Mucosa of descending colon (tissue), 3 donors: ENCODE measurements at regions not wholly inside any gene's neighbourhood (a gene's known extent, or its start where the extent isn't known, plus 50 kb on each side); places are given as distances from the start of the nearest gene placed in this dataset.

Experiments
- ATAC-seq: fragments of 200-7000 bp; cut with Tn5 transposase; one replicate; pipeline ENCODE4 v1.9.1; 2020; ENCODE audit warnings: mild to moderate bottlenecking, moderate library complexity
- DNase-seq, 3 donors: peaks; one replicate each; pipeline ENCODE4 v3.0.0-alpha.2; 2020
- H3K36me3 ChIP-seq: fragments of 200-600 bp; one replicate; pipeline ENCODE4 v1.8.0; 2021; ENCODE audit warnings: low read depth, mild to moderate bottlenecking
- H3K4me1 ChIP-seq: fragments of 200-600 bp; one replicate; pipeline ENCODE4 v1.8.0; 2021; ENCODE audit warnings: low read depth, mild to moderate bottlenecking
- H3K4me3 ChIP-seq: fragments of 200-600 bp; one replicate; pipeline ENCODE4 v1.8.0; 2021; ENCODE audit warnings: mild to moderate bottlenecking
- H3K9me3 ChIP-seq: fragments of 200-600 bp; one replicate; pipeline ENCODE4 v1.8.0; 2021; ENCODE audit warnings: mild to moderate bottlenecking
- intact Hi-C, 2 donors: fragments of 100-400 bp; cut with DNase I in 1 of 2; cut with micrococcal nuclease in 1 of 2; formaldehyde crosslinking; loops; one replicate each; pipeline versions ENCODE4 v1.11.0 to v1.11.1; 2022; cut with DNase I, micrococcal nuclease
- TF ChIP-seq, protein P1 (sequence below): fragments of 200-600 bp; IDR thresholded peaks from one replicate; pipeline ENCODE4 v1.8.0; 2022; ENCODE audit warnings: antibody characterized with exemption, mild to moderate bottlenecking
- donor health status: DM: no; HTN: no; CAD: no; lungs with moderate emphysema.
- donor health status: DM: no; HTN: no; CAD: no.
- donor health status: DM: no; HTN: yes; CAD: no.

DNA sequence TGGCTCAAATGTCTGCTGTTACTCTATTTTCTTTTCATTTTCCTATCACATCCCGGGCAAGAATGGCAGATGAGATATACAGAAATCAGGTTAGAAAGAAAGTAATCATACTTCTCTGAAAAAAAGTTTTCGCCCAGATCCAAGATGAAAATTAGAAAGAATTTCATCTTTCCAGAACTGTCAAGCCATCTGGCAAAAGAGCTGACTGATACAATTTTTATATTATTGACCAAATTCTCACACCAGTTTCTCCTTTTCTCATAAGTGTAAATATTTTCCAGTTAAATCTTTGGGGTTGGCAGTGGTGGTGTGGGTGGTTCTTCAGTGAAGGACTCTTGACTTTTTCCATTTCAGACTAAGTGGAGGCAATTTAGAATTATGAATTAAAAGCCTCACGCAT lies 371.9 kb downstream of the CD83 start:
- Histone ChIP-seq H3K4me3 (no peak overlapping the region), H3K9me3 (no peaks in the 10 kb centered on the region), H3K4me1 (no peaks in the 10 kb centered on the region), H3K36me3 (no peaks in the 10 kb centered on the region)
- intact Hi-C loops, result no loop called here
- ATAC-seq (no peak), DNase-seq (no peak)
- TF ChIP-seq, protein P1, sequence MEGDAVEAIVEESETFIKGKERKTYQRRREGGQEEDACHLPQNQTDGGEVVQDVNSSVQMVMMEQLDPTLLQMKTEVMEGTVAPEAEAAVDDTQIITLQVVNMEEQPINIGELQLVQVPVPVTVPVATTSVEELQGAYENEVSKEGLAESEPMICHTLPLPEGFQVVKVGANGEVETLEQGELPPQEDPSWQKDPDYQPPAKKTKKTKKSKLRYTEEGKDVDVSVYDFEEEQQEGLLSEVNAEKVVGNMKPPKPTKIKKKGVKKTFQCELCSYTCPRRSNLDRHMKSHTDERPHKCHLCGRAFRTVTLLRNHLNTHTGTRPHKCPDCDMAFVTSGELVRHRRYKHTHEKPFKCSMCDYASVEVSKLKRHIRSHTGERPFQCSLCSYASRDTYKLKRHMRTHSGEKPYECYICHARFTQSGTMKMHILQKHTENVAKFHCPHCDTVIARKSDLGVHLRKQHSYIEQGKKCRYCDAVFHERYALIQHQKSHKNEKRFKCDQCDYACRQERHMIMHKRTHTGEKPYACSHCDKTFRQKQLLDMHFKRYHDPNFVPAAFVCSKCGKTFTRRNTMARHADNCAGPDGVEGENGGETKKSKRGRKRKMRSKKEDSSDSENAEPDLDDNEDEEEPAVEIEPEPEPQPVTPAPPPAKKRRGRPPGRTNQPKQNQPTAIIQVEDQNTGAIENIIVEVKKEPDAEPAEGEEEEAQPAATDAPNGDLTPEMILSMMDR, result no peak

DNA sequence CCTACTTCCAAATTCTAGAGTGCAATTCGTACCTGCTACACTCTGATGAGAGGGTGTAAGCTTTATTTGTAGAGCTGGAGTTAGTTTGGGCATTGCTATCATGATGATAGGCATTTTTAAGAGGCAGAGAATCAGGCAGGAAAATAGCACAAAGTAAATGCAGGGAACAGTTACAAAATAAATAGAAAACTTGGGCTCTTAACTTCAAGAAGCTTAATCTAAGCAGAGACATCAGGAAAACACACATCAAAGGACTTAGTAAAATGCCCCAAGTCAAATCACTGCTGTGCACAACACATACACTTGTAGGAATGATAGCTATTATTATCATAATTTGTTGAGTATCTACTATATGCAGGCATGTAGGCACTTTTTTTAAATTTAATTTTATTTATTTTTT lies 381.2 kb downstream of the CD83 start:
- Histone ChIP-seq H3K4me3 (no peak overlapping the region), H3K9me3 (no peaks in the 10 kb centered on the region), H3K4me1 (no peaks in the 10 kb centered on the region), H3K36me3 (no peaks in the 10 kb centered on the region)
- intact Hi-C loops, result no loop called here
- no peak for ATAC-seq
- DNase-seq, result no peak
- TF ChIP-seq, protein P1, result no peak

DNA sequence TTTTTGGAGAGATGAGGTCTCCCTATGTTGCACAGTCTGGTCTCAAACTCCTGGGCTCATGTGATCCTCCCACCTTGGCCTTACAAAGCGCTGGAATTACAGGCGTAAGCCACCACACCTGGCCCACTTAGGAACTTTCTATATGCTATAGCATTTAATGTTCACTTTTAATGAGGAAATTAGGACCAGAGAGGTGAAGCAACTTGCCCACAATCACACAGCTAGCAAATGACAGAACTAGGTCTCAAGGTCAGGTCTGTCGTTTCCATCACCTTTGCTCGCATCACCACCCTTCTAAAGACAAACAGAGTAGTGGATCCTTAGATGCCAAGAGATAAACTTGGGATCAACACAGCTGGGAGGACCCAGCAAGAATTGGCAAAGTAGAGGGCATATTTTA lies 381.7 kb downstream of the CD83 start:
- Histone ChIP-seq H3K36me3 (no peaks in the 10 kb centered on the region), H3K9me3 (no peaks in the 10 kb centered on the region), H3K4me1 (no peaks in the 10 kb centered on the region), H3K4me3 (no peak overlapping the region)
- DNase-seq, result no peak
- intact Hi-C loops, result no loop called here
- no peak for ATAC-seq
- TF ChIP-seq, protein P1, result no peak

DNA sequence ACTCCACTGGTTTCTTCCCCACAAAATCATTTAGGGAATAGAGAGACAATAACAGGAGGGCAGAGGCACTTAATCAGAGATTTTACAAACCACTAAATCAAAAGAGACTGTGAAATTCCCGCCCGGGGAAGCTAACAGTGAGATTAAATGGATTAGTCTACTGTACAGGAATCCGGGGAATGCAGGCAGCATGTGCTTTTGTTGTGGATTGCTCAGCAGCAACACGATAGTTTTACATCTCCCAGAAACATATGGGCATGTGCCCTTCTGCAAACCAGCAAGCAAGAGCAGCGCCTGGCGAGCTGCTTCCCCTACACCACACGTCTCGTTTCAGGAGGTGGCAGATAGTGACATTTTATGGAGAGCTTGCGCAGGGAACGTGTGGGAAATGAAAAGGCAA lies 382.3 kb downstream of the CD83 start:
- ATAC-seq (no peak), DNase-seq (no peak)
- Histone ChIP-seq H3K36me3 (no peaks in the 10 kb centered on the region), H3K4me3 (no peak overlapping the region), H3K9me3 (no peaks in the 10 kb centered on the region), H3K4me1 (no peaks in the 10 kb centered on the region)
- intact Hi-C loops, result no loop called here
- TF ChIP-seq, protein P1, result no peak

DNA sequence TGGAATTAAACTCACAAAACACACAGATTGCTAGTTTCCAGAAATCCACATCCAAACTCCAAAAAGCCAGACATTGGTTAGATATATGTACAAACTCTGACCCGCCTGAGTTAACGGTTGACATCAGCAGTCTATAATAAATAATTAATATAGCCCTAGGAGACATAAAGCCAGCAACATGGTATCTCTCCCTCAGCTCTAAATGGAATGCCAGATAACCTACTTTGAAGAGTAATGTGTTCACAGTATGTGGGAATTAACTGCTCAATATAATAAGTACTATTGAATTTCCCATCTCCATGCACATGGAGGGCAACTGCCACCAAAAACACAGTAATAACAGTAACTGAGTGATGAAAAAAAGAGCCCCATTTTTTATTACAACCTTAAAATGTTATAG lies 383.2 kb downstream of the CD83 start:
- Histone ChIP-seq H3K4me3 (no peak overlapping the region), H3K36me3 (no peaks in the 10 kb centered on the region), H3K4me1 (no peaks in the 10 kb centered on the region), H3K9me3 (no peaks in the 10 kb centered on the region)
- ATAC-seq (no peak), DNase-seq (no peak)
- TF ChIP-seq, protein P1, result no peak
- intact Hi-C loops, result no loop called here

DNA sequence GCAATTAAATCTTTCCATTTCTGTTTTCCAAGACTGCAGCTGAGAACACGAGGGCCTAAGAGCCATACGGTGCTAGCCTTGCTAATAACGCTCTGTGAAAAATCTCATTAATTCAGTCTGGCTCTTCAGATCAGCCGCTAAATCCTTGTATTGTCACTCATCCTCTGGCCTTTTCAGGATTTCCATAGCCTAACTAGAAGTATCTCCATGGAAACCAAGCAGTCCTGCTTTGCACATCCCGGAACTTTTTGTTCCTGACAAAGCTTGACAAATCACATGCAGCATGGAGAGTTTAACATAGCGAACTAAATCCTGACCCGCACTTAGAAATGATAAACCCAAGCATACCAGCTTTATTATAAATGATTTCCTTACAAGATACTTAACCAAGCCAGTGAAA lies 383.7 kb downstream of the CD83 start:
- Histone ChIP-seq H3K4me1 (peaks cover under 1% of the 10 kb centered on the region), H3K9me3 (no peaks in the 10 kb centered on the region), H3K4me3 (no peak overlapping the region), H3K36me3 (no peaks in the 10 kb centered on the region)
- intact Hi-C loops, result no loop called here
- DNase-seq (no peak), ATAC-seq (no peak)
- TF ChIP-seq, protein P1, result no peak
